WTC11 (cell line): ENCODE measurements at regions not wholly inside any gene's neighbourhood (a gene's known extent, or its start where the extent isn't known, plus 50 kb on each side); places are given as distances from the start of the nearest gene placed in this dataset.

ENCODE experiments used
- ATAC-seq: fragments of 200-7000 bp; cut with Tn5 transposase; 2 replicates; pipeline ENCODE4 v1.10.0; 2021; ENCODE audit warnings: mild to moderate bottlenecking, moderate library complexity
- CTCF ChIA-PET: fragments of 300-600 bp; sonication (Branson Sonifier 250); formaldehyde crosslinking; loops from one replicate; lab custom pipeline; 2021; ENCODE audit warnings: antibody characterized with exemption; lab: Charles Lee
- POLR2A ChIA-PET: fragments of 350-600 bp; sonication (Branson Sonifier 250); formaldehyde crosslinking; loops from one replicate; lab custom pipeline; 2021; ENCODE audit warnings: antibody characterized with exemption; lab: Charles Lee
- DNase-seq: peaks from one replicate; pipeline ENCODE4 v3.0.0; 2021; ENCODE audit warnings: low spot score
- H3K27ac Mint-ChIP-seq: 2 replicates; pipeline ENCODE4 v1.8.0; 2021; ENCODE audit warnings: mixed read lengths
- H3K27me3 Mint-ChIP-seq: 2 replicates; pipeline ENCODE4 v1.8.0; 2021; ENCODE audit warnings: low read depth, mild to moderate bottlenecking, moderate library complexity, mixed read lengths
- H3K36me3 Mint-ChIP-seq: 2 replicates; pipeline ENCODE4 v1.8.0; 2021; ENCODE audit warnings: mixed read lengths
- H3K4me1 Mint-ChIP-seq: 2 replicates; pipeline ENCODE4 v1.8.0; 2022; ENCODE audit warnings: mixed read lengths
- H3K4me3 Mint-ChIP-seq: 2 replicates; pipeline ENCODE4 v1.8.0; 2021; ENCODE audit warnings: mild to moderate bottlenecking, moderate library complexity, mixed read lengths
- H3K9me3 Mint-ChIP-seq: 2 replicates; pipeline ENCODE4 v1.8.0; 2021; ENCODE audit warnings: mixed read lengths
- AFF4 ChIP-seq: sonication (generic); formaldehyde crosslinking; IDR thresholded peaks from 2 replicates; pipeline ENCODE4 v1.8.1; 2023; ENCODE audit warnings: mild to moderate bottlenecking, missing genetic modification reagents, borderline replicate concordance
- AR ChIP-seq: fragments of 250-450 bp; sonication (Bioruptor Pico); IDR thresholded peaks from 2 replicates; pipeline ENCODE4 v1.9.0; 2021; ENCODE audit warnings: mild to moderate bottlenecking
- ATF6 ChIP-seq: sonication (generic); formaldehyde crosslinking; IDR thresholded peaks from 2 replicates; pipeline ENCODE4 v1.8.1; 2023; ENCODE audit warnings: mild to moderate bottlenecking, missing genetic modification reagents
- E2F4 ChIP-seq: sonication (generic); formaldehyde crosslinking; IDR thresholded peaks from 2 replicates; pipeline ENCODE4 v1.8.1; 2022; ENCODE audit warnings: low read depth, mild to moderate bottlenecking, moderate library complexity, missing genetic modification reagents, borderline replicate concordance
- GRHL2 ChIP-seq: fragments of 250-450 bp; sonication (Bioruptor Pico); IDR thresholded peaks from 2 replicates; pipeline ENCODE4 v1.8.0; 2022; ENCODE audit warnings: mild to moderate bottlenecking, moderate library complexity; ENCODE audit not compliant: insufficient replicate concordance, severe bottlenecking
- HMGXB4 ChIP-seq: sonication (generic); formaldehyde crosslinking; IDR thresholded peaks from 2 replicates; pipeline ENCODE4 v1.8.1; 2023; ENCODE audit warnings: mild to moderate bottlenecking, moderate library complexity, missing genetic modification reagents
- KAT7 ChIP-seq: sonication (generic); formaldehyde crosslinking; IDR thresholded peaks from 2 replicates; pipeline ENCODE4 v1.8.1; 2023; ENCODE audit warnings: missing genetic modification reagents, mild to moderate bottlenecking, borderline replicate concordance
- NFATC4 ChIP-seq: fragments of 250-450 bp; sonication (Bioruptor Pico); IDR thresholded peaks from 2 replicates; pipeline ENCODE4 v1.9.0; 2021; ENCODE audit warnings: mild to moderate bottlenecking
- NFE2L1 ChIP-seq: sonication (generic); formaldehyde crosslinking; IDR thresholded peaks from 2 replicates; pipeline ENCODE4 v1.8.1; 2023; ENCODE audit warnings: missing genetic modification reagents
- PRRX2 ChIP-seq: fragments of 250-450 bp; sonication (Bioruptor Pico); IDR thresholded peaks from 2 replicates; pipeline ENCODE4 v1.8.0; 2021; ENCODE audit warnings: mild to moderate bottlenecking
- TEAD4 ChIP-seq: sonication (generic); formaldehyde crosslinking; IDR thresholded peaks from 2 replicates; pipeline ENCODE4 v1.8.0; 2022; ENCODE audit warnings: mild to moderate bottlenecking, missing genetic modification reagents
- ZBTB21 ChIP-seq: sonication (generic); formaldehyde crosslinking; IDR thresholded peaks from 2 replicates; pipeline ENCODE4 v1.8.1; 2023; ENCODE audit warnings: mild to moderate bottlenecking, missing genetic modification reagents, borderline replicate concordance
- ZMAT4 ChIP-seq: fragments of 250-450 bp; sonication (Bioruptor Pico); IDR thresholded peaks from 2 replicates; pipeline ENCODE4 v1.9.0; 2021; ENCODE audit warnings: mild to moderate bottlenecking
- ZNF219 ChIP-seq: sonication (generic); formaldehyde crosslinking; IDR thresholded peaks from 2 replicates; pipeline ENCODE4 v1.8.0; 2023; ENCODE audit warnings: missing genetic modification reagents, mild to moderate bottlenecking, borderline replicate concordance
- ZNF232 ChIP-seq: sonication (generic); formaldehyde crosslinking; IDR thresholded peaks from 2 replicates; pipeline ENCODE4 v1.8.0; 2022; ENCODE audit warnings: mild to moderate bottlenecking, missing genetic modification reagents
- ZNF425 ChIP-seq: fragments of 250-450 bp; sonication (Bioruptor Pico); conservative IDR thresholded peaks from 2 replicates; pipeline ENCODE4 v1.9.0; 2021; ENCODE audit warnings: mild to moderate bottlenecking
- ZNF512 ChIP-seq: sonication (generic); formaldehyde crosslinking; IDR thresholded peaks from 2 replicates; pipeline ENCODE4 v1.8.1; 2022; ENCODE audit warnings: missing genetic modification reagents, borderline replicate concordance

- TF ChIP-seq AR (CRISPR knock-in tag) (no peak), E2F4 (CRISPR knock-in tag) (no peak), KAT7 (CRISPR knock-in tag) (no peak), PRRX2 (CRISPR knock-in tag) (no peak), NFE2L1 (CRISPR knock-in tag) (no peak)
- TF ChIP-seq, all 79 proteins: peak for 0
These were observed 205.3 kb upstream of the HABP2 start (continued) for GRCh38 chr10:113347508-113347907.

- POLR2A ChIA-PET, result no interaction called here
- Mint-ChIP-seq H3K27me3 (no peaks in the 10 kb centered on the region; the same call in 1 of the 2 replicates), H3K4me3 (no peak overlapping the region), H3K27ac (no peak overlapping the region), H3K36me3 (no peaks in the 10 kb centered on the region; the same call in 1 of the 2 replicates), H3K4me1 (peaks cover 28% of the 10 kb centered on the region), H3K9me3 (peaks cover 5% of the 10 kb centered on the region)
- CTCF ChIA-PET, result no interaction called here
- no peak for ATAC-seq
- no peak for TF ChIP-seq ZNF232 (CRISPR knock-in tag)
- no peak for TF ChIP-seq ATF6
- TF ChIP-seq ZBTB21 (CRISPR knock-in tag), result no peak
- no peak for TF ChIP-seq ZNF219 (CRISPR knock-in tag)
- no peak for TF ChIP-seq GRHL2 (CRISPR knock-in tag)
- no peak for TF ChIP-seq ZNF512
- no peak for TF ChIP-seq ZMAT4 (CRISPR knock-in tag)
- no peak for TF ChIP-seq HMGXB4
- no peak for TF ChIP-seq AFF4 (CRISPR knock-in tag)
- no peak for TF ChIP-seq TEAD4 (CRISPR knock-in tag)
- no peak for TF ChIP-seq ZNF425 (CRISPR knock-in tag)
- no peak for TF ChIP-seq NFATC4
- no peak for DNase-seq
These were observed 204.2 kb upstream of the HABP2 start for GRCh38 chr10:113348694-113349093.
